NCI-H2171 (cell line): ENCODE measurements at regions not wholly inside any gene's neighbourhood (a gene's known extent, or its start where the extent isn't known, plus 50 kb on each side); places are given as distances from the start of the nearest gene placed in this dataset.

ENCODE experiments used
- DNase-seq: peaks from one replicate; lab custom pipeline; 2025; lab: John Stamatoyannopoulos, UW

DNA sequence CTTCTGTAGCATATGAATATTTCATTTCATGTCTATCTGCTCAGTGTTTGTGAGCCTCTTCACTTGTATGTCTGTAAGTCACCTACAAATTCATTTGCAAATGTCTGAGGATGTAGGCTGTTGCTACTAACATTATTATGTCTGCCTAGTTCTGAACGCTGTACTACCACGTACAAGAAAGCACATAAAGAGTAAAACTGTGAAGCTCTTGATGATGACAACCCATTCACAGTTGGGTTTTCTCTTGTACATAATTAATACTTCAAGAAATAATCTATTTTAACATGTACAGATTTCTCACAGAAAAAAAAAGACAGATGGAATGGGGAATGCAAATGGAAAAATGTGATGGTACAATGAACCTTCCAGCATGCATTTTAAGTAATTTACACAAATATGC lies 64.3 kb upstream of the CPNE8 start:
- no peak for DNase-seq

DNA sequence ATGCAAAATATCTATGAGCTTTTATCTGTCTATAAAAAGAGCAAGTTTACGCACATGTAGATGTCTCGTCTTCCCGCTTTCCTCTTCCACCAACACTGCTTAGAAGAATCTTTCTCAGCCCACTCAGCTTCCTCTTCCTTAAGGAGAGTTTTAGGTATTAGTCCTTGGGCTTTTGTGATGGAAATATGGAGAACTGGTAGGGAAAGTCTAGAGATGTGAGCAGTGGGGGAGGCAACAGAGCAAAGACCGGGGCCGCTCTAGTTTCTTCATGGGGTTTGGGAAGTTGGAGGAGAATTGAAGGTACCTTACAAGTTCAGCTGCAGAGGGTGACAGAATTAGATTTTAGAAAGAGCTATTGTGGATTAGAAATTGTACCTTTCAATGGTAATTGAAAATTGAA lies 56.3 kb upstream of the CPNE8 start:
- DNase-seq: no peak

- no peak for DNase-seq
These were observed 55.6 kb upstream of the CPNE8 start for GRCh38 chr12:38961012-38961411.

DNA sequence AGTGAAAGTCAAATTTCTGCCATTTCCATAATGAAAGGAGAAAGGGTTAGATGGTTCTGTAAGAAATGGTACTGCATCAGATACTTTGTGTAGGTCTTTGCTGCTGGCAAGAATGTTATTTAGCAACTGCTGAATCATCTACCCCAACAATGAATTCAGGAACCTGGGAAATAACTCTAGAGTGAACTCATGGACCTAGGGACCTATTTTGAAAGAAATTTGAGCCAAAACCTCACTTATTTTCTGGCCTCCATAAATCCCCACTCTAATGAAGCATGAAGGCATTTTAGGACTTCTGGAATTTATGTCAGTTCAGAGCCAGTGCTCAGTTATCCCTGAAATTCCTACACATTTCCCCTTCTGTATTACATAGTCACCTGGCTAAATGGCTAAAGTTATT lies 50.9 kb upstream of the CPNE8 start:
- DNase-seq: no peak
